HepG2 (cell line): ENCODE measurements at regions not wholly inside any gene's neighbourhood (a gene's known extent, or its start where the extent isn't known, plus 50 kb on each side); places are given as distances from the start of the nearest gene placed in this dataset.

Experiments used
- ATAC-seq: fragments of 200-7000 bp; cut with Tn5 transposase; 3 replicates; pipeline ENCODE4 v1.9.1; 2020; ENCODE audit warnings: mild to moderate bottlenecking, moderate library complexity
- BruUV-seq: library from RNA; stranded (reverse); fragments of 400-500 nt; replicated peaks from 2 replicates; lab custom pipeline; 2021; lab: Mats Ljungman, UMichigan
- CTCF ChIA-PET: fragments of 300-600 bp; formaldehyde crosslinking; extraction: SDS; loops from one replicate; lab custom pipeline; 2021; ENCODE audit warnings: low total read pairs, inconsistent platforms, low intra/inter-chr PET ratio; lab: Yijun Ruan, JAX
- POLR2A ChIA-PET: fragments of 350-600 bp; sonication (Branson Sonifier 250); formaldehyde crosslinking; loops from one replicate; lab custom pipeline; 2020; ENCODE audit warnings: antibody characterized with exemption, inconsistent platforms; lab: Yijun Ruan, JAX
- DNase-seq: peaks from one replicate; pipeline ENCODE4 v3.0.0-alpha.2; 2015; ENCODE audit warnings: low spot score
- FAIRE-seq: peaks from 3 replicates; lab custom pipeline; 2011; peaks lifted over from hg19 to GRCh38; lab: Jason Lieb, UNC
- H2AFZ ChIP-seq: one replicate; pipeline ENCODE4 v1.6.1; 2011; ENCODE audit warnings: low read length, inconsistent platforms
- H3K27ac ChIP-seq: fragments of 300-600 bp; 3 replicates; pipeline ENCODE4 v1.8.0; 2011; ENCODE audit warnings: mixed run types, mild to moderate bottlenecking, mixed read lengths, low read length, inconsistent platforms; ENCODE audit not compliant: insufficient read depth; ENCODE audit errors: extremely low read length
- H3K27me3 ChIP-seq, 2 experiments: fragments of 200-600 bp in 1 of 2; 2 replicates in 1 of 2; 3 replicates in 1 of 2; pipeline versions ENCODE4 v1.6.0 to v1.8.0; 2011; ENCODE audit warnings: low read length in 2 of 2, mild to moderate bottlenecking in 2 of 2, moderate library complexity in 2 of 2, inconsistent platforms in 1 of 2; ENCODE audit not compliant: insufficient read depth in 2 of 2, control insufficient read depth in 1 of 2
- H3K36me3 ChIP-seq, 2 experiments: fragments of 200-600 bp in 1 of 2; replicated peaks in 1 of 2; 2 replicates in 1 of 2; 3 replicates in 1 of 2; pipeline versions ENCODE4 v1.5.1 to v1.8.0; 2011; ENCODE audit warnings: low read length in 2 of 2, inconsistent platforms in 1 of 2; ENCODE audit not compliant: insufficient read depth in 2 of 2, control insufficient read depth in 1 of 2
- H3K4me1 ChIP-seq: 2 replicates; pipeline ENCODE4 v1.5.1; 2012; ENCODE audit warnings: low read length, inconsistent platforms; ENCODE audit not compliant: insufficient read depth
- H3K4me2 ChIP-seq: 2 replicates; pipeline ENCODE4 v1.6.0; 2011; ENCODE audit warnings: low read depth, low read length, inconsistent platforms
- H3K4me3 ChIP-seq, 3 experiments: fragments of 200-600 bp in 1 of 3; sonication (generic), shearing (Covaris generic) in 1 of 3; replicated peaks in 1 of 3; 2 replicates each; pipeline ENCODE4 v1.5.1; 2011 to 2016; ENCODE audit warnings: low read length in 3 of 3, inconsistent platforms in 2 of 3, low read depth in 2 of 3, mild to moderate bottlenecking in 2 of 3, control low read depth in 1 of 3, mixed read lengths in 1 of 3; ENCODE audit not compliant: insufficient read depth in 1 of 3
- H3K79me2 ChIP-seq: one replicate; pipeline ENCODE4 v1.6.1; 2011; ENCODE audit warnings: low read length, inconsistent platforms; ENCODE audit not compliant: insufficient read depth
- H3K9ac ChIP-seq: 2 replicates; pipeline ENCODE4 v1.6.0; 2011; ENCODE audit warnings: mild to moderate bottlenecking, low read depth, low read length, inconsistent platforms; ENCODE audit not compliant: insufficient read depth
- H3K9me3 ChIP-seq: 2 replicates; pipeline ENCODE4 v1.5.1; 2012; ENCODE audit warnings: mild to moderate bottlenecking, low read length
- H4K20me1 ChIP-seq: 2 replicates; pipeline ENCODE4 v1.6.0; 2011; ENCODE audit warnings: inconsistent platforms, mild to moderate bottlenecking, low read length, moderate library complexity; ENCODE audit not compliant: insufficient read depth
- ARID5B ChIP-seq: IDR thresholded peaks from 2 replicates; pipeline ENCODE4 v1.4.0; 2020; ENCODE audit warnings: mild to moderate bottlenecking, missing genetic modification reagents
- ELF4 ChIP-seq: sonication (generic); formaldehyde crosslinking; IDR thresholded peaks from 2 replicates; pipeline ENCODE4 v1.5.0; 2020; ENCODE audit warnings: missing genetic modification reagents, mild to moderate bottlenecking, moderate library complexity, borderline replicate concordance
- KLF16 ChIP-seq, 2 experiments: sonication (generic) in 1 of 2; formaldehyde crosslinking in 1 of 2; IDR thresholded peaks; 2 replicates each; pipeline versions ENCODE4 v1.6.1 to v1.8.0; 2016 to 2023; ENCODE audit warnings: missing genetic modification reagents in 2 of 2, missing compliant biosample characterization in 1 of 2
- MTERF4 ChIP-seq: sonication (generic); formaldehyde crosslinking; IDR thresholded peaks from 2 replicates; pipeline ENCODE4 v1.8.0; 2023; ENCODE audit warnings: mild to moderate bottlenecking, missing genetic modification reagents
- MYNN ChIP-seq: sonication (generic); formaldehyde crosslinking; IDR thresholded peaks from 2 replicates; pipeline ENCODE4 v1.4.0; 2020; ENCODE audit warnings: mild to moderate bottlenecking, low read depth, missing genetic modification reagents
- NKX3-1 ChIP-seq: sonication (generic); formaldehyde crosslinking; IDR thresholded peaks from 2 replicates; pipeline ENCODE4 v1.5.0; 2020; ENCODE audit warnings: missing genetic modification reagents
- NR1H2 ChIP-seq: sonication (generic); formaldehyde crosslinking; IDR thresholded peaks from 2 replicates; pipeline ENCODE4 v1.8.1; 2022; ENCODE audit warnings: low read depth, missing genetic modification reagents, borderline replicate concordance
- ZBTB2 ChIP-seq: sonication (generic); formaldehyde crosslinking; IDR thresholded peaks from 2 replicates; pipeline ENCODE4 v1.8.0; 2022; ENCODE audit warnings: low read depth, missing genetic modification reagents
- ZBTB7A ChIP-seq: sonication (generic); formaldehyde crosslinking; IDR thresholded peaks from 2 replicates; pipeline ENCODE4 v1.8.0; 2022; ENCODE audit warnings: mild to moderate bottlenecking, missing genetic modification reagents
- ZNF143 ChIP-seq: sonication (generic); formaldehyde crosslinking; IDR thresholded peaks from 2 replicates; pipeline ENCODE4 v1.4.0; 2020; ENCODE audit warnings: missing genetic modification reagents
- ZNF562 ChIP-seq: sonication (generic); formaldehyde crosslinking; IDR thresholded peaks from 2 replicates; pipeline ENCODE4 v1.8.0; 2022; ENCODE audit warnings: missing genetic modification reagents, borderline replicate concordance
- WGBS: methylation state at CpG from one replicate; pipeline ENCODE4 v1.1.6; 2017; ENCODE audit warnings: low lambda C conversion rate; 5-methylcytosine and 5-hydroxymethylcytosine counted together
- in situ Hi-C: cut with HindIII; loops from 2 replicates; pipeline ENCODE4 v1.10.0; 2017; ENCODE audit warnings: low pct_unique_long_range_greater_than_20kb; ENCODE audit not compliant: extremely low pct_ligation_motif_present
- intact Hi-C: fragments of 100-400 bp; cut with micrococcal nuclease; formaldehyde crosslinking; loops from one replicate; pipeline ENCODE4 v1.10.0; 2022; ENCODE audit not compliant: unreplicated experiment

- Histone ChIP-seq H3K4me1 (no peaks in the 10 kb centered on the region), H3K27me3 (no peaks in the 10 kb centered on the region; a peak in 1 of 5 replicates), H3K79me2 (no peaks in the 10 kb centered on the region), H4K20me1 (no peaks in the 10 kb centered on the region), H3K4me2 (no peak overlapping the region), H3K9me3 (no peaks in the 10 kb centered on the region), H3K9ac (no peak overlapping the region), H3K4me3 (no peak overlapping the region), H3K27ac (no peak overlapping the region), H3K36me3 (no peaks in the 10 kb centered on the region), H2AFZ (no peak overlapping the region)
- in situ Hi-C loops, result no loop called here
- TF ChIP-seq NR1H2 (CRISPR knock-in tag), result no peak
- no peak for TF ChIP-seq ELF4 (CRISPR knock-in tag)
- TF ChIP-seq NKX3-1 (CRISPR knock-in tag), result no peak
- no peak for TF ChIP-seq ZNF562 (CRISPR knock-in tag)
- TF ChIP-seq MTERF4 (CRISPR knock-in tag), result no peak
- TF ChIP-seq KLF16 (CRISPR knock-in tag; IDR thresholded peaks at IDR 0.05), result no peak
- no peak for TF ChIP-seq ARID5B (CRISPR knock-in tag)
- TF ChIP-seq ZBTB7A, result no peak
- TF ChIP-seq ZBTB2 (CRISPR knock-in tag), result no peak
- TF ChIP-seq MYNN (CRISPR knock-in tag), result no peak
- TF ChIP-seq ZNF143 (CRISPR knock-in tag), result no peak
- FAIRE-seq, result no peak
- POLR2A ChIA-PET, result no interaction called here
- WGBS, result 0% methylated on average over 2 of the region's 2 CpGs
- CTCF ChIA-PET, result no interaction called here
- no peak for DNase-seq
- ATAC-seq, result no peak
- intact Hi-C loops, result no loop called here
- no TSS peak for BruUV-seq
Observed at GRCh38 chr5:58099257-58099656, 360.6 kb downstream of the PLK2 start.
